ENCODE measurements at regions not wholly inside any gene's neighbourhood (a gene's known extent, or its start where the extent isn't known, plus 50 kb on each side); places are given as distances from the start of the nearest gene placed in this dataset.
"Not testable (repeated sequence)": the region's sequence is repeated elsewhere in the genome, so short reads cannot be mapped to it uniquely, and the experiment has no call there.

DNA sequence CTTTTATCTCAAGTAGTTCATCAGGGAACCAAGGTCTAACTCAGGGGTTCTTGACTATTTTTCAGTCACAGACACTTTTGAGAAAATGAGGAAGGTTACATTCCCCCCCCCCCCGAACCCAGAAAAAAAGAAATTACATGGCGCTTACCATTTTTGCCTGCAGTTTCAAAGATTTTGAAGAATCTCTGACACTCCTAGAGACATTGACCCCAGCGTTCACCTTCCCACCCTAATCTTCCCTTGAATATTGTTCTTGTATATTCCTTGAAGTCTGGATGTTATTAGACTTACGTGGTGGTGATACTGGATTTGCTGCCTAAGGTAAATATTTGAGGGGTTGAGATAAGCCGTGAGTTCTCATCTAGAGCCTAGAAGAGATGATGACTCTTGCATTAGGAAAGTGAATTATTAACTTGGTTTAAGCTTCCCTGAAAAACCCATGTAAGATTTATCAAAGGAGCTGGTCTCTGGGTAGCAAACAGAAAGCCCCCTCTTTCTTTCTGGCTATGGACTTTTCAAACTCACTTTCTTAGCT is 245.7 kb upstream of the FOXK1 start:
- Histone ChIP-seq H3K27ac (no peak overlapping the region), H3K4me3 (no peak overlapping the region)

DNA sequence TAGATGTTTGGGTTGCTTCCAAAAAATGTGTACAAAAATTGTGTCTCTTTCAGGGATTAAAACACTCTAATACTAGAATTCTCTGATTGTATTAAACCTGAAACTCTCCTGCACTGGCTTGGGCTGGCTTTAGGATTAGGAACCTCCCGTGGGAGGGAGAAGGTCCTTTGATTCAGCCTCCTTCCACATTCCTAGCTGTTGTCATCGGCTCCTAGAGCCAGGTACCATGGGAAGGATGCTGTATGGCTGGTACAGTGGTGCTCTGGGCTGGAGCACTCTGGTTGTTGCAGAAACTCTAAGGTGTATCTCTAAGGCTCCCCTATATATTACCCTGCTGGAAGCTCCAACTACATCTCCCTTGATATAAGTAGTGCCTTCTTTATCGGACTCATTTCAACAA is 245.2 kb upstream of the FOXK1 start:
- Histone ChIP-seq H3K27ac (no peak overlapping the region), H3K4me3 (no peak overlapping the region)

DNA sequence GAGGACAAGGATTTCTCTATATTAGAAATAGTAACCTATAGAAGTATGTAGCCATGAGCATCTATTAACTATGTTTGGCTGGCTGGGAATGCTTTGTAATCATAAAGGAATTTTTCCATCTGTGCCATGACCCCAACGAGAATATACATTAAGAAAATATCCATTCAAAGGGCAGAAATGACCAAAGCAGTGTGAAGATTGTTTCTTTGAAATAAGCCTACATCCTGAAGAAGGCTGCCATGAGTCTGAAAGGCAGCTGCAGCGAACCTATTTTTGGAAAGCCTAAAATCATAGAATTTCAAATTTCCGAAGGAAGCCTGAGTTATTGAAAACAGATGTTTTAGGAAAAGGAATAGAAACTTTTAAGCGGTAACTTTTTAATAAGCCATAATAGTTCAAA is 244.2 kb upstream of the FOXK1 start:
- H3K4me3 ChIP-seq = no peak overlapping the region
- H3K27ac ChIP-seq = no peak overlapping the region

DNA sequence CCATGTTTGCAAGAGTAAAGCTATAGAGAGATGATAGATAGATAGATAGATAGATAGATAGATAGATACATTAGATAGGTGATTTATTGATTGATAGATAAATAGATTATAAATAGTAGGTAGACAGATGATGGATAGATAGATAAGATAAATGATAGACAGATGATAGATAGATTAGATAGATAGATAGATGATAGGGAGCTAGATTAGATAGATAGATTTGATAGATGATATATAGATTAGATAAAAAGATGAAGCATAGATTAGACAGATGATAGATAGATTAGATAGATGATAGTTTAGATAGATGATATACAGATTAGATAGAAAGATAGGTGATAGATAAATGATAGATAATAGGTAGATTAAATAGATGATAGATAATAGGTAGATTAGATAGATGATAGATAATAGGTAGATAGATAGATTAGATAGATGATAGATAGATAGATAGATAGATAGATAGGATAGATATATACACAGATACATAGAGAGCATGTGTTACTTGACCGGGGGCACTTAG is 243.3 kb upstream of the FOXK1 start:
- Histone ChIP-seq H3K4me3 (no peak overlapping the region), H3K27ac (no peak overlapping the region)

DNA sequence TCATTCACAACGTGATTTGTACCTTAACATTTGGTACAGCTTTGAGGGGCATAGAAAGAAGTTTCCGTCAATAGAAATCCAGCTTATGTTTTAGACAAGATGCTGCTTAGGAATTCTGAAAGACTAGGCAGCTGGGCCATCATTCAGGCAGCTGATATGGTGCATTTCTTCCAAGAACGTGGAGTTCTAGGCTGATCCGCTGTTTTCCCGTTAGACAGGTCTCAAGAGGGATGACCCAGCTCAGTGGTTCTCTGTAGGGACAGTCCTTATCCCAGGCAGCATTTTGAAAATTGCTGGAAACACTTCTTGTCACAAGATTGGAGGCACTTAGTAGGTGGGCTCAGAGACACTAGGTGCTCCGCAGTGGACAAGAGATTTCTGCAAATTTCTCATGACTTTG is 242.7 kb upstream of the FOXK1 start:
- H3K4me3 ChIP-seq = no peak overlapping the region
- H3K27ac ChIP-seq = no peak overlapping the region

DNA sequence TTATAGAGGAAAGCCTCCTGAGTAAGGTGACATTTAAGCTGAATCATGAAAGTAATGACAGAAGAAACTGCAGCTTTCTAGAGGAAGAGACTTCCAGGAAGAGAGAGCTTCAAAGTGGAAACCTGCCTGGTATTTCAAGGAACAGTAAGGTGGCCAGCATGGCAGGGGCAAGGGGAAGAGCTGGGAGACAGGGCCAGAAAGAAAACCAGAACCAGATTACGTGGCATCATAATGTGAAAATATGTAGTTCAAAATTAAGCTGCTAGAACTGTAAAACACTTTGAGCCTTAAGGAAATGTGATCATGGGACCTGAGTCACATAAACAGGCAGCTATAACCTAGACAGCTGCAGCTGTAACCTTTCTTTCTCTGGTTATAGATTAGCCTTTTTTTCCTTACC is 238.0 kb upstream of the FOXK1 start:
- no peak overlapping the region for H3K4me3 ChIP-seq

DNA sequence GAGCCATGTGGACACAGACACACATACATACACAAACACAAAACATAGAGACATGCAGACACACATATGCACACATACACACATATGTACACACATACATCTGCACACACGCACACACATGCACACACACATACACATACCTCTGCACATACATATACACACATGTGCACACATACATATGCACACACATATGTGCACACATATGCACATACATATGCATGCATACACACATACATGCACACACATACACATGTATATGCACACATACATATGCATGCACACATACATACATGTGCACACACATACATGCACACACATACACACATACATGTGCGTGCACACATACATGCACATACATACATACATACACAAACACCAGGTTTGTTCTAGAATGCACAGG is 236.3 kb upstream of the FOXK1 start:
- no peak overlapping the region for H3K4me3 ChIP-seq
- no peak overlapping the region for H3K27ac ChIP-seq

More for the DNA sequence above, 238.0 kb upstream of the FOXK1 start:
- no peak overlapping the region for H3K27ac ChIP-seq

DNA sequence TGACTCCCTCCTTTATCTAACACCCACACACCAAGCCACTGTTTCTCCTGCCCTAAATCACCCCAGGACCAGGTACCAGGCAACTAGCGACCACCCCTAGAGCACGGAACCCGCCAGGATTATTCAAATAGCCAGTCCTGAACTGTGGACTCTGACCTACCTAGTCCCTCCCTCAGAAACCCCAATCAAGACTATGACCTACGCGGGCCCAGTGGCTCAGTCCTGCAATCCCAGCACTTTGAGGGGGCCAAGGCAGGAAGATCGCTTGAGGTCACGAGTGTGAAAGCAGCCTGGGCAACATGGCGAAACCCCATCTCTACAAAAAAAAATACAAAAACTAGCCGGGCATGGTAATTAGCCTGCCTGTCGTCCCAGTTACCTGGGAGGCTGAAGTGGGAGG is 232.8 kb upstream of the FOXK1 start:
- no peak overlapping the region for H3K27ac ChIP-seq
- no peak overlapping the region for H3K4me3 ChIP-seq

DNA sequence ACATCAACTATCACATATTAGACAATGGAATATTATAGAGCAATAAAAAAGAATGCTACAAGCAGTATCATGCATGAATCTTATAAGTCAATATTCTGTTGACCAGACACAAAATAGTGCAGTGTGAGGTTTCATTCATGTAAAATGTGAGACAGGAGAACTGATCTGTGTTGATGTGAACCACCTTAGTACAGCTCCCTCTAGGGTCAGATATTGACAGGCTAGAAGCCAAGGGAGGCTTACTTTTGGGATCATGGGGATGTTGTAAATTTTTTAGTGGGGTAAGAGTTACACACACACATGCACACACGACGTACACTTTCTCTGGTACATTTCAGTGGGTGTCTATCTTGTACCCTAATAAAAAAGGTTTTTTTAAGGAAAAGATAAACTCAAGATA is 231.6 kb upstream of the FOXK1 start:
- H3K27ac ChIP-seq = no peak overlapping the region

DNA sequence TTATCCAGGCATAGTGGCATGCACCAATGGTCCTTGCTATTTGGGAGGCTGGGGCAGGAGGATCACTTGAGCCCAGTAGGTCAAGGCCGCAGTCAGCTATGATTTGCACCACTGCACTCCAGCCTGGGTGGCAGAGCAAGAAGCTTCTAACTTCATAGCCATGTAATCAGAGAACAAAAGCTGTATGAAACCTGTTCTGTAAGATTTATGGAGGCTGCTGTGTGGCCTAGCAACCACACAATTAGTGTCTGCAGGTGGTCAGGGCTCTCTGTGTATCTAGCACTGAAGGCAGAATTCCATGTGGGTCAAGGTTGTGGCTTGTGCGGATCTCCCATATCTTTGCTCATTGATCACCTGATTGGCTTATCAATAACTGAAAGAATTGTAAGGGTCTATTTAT is 221.5 kb upstream of the FOXK1 start:
- no peak overlapping the region for H3K27ac ChIP-seq
- H3K4me3 ChIP-seq = no peak overlapping the region

More for the DNA sequence above, 231.6 kb upstream of the FOXK1 start:
- no peak overlapping the region for H3K4me3 ChIP-seq

DNA sequence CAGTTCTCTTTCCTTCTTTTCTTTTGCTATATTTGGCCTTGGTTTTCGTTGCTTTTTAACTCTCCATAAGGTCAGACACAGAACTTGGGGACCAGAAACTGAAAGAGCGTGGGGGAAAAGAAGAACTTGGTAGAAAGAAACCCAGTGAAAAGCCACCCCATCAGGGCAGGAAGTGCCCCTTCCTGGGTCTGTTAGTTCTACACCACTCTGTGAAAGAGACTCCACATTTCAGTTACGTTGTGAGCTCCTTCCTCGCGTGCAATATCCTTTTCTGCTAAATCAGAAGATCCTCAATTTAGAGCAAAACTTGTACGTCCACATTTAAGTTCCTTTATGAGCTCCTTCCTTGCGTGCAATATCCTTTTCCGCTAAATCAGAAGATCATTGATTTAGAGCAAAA is 220.6 kb upstream of the FOXK1 start:
- Histone ChIP-seq H3K27ac (no peak overlapping the region), H3K4me3 (no peak overlapping the region)

DNA sequence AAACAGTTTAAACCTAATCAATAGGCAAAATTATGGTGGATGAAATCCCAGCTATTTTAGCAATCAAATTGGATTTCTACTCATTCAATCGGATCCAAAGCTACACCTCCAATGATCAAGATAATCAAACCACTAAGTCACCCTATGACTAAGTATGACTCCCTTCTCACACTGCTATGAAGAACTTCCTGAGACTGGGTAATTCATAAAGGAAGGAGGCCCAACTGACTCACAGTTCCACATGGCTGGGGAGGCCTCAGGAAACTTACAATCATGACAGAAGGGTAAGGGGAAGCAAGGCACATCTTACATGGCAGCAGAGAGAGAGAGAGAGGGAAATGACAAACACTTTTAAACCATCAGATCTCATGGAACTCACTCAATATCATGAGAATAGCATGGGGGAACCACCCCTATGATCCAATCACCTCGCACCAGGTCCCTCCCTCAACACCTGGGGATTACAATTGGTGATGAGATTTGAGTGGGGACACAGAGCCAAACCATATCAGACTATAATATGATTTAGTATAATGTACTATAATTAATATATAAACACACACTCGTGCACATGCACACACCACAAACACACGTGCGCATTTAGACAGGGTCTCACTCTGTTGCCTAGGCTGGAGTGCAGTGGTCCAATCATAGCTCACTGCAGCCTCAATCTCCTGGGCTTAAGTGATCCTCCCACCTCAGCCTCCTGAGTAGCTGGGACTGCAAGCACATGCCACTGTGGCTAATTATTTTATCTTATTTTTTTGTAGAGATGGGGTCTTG is 213.6 kb upstream of the FOXK1 start:
- Histone ChIP-seq H3K27ac (no peak overlapping the region), H3K4me3 (no peak overlapping the region)

DNA sequence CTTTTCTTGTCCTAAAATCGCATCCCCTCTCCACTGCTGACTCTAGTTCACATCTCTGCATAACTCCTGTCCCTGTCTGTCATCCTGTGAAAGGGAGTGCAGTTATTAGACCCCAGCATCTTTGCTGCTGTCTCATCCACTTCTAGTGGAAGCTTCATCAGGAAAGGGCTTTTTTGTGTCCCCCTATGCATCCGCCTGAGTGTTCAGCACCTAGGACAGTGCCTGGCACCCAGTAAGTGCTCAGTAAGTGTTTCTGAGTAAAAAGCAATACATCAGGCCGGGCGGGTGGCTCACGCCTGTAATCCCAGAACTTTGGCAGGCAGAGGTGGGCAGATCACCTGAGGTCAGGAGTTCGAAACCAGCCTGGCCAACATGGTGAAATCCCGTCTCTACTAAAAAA is 211.8 kb upstream of the FOXK1 start:
- no peak overlapping the region for H3K4me3 ChIP-seq
- no peak overlapping the region for H3K27ac ChIP-seq

DNA sequence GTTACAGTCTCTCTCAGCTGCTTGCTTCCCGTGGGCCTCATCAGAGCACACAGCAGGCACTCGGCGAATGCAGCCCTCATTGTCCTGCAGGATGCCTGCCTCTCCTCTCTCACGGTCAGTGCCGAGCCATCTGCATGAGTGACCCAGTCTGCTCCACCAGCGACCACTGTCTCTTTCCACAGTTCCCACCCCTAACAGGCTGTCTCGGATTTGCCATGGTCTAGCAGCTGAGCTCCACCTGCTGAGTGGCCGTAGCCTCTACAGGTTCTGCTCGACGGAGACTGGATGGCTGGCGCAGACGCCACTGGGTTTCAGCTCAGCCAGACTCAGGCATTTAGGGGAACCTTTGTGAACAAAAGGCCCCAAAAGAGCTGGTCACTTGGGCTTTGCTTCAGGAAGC is 209.4 kb upstream of the FOXK1 start:
- no peak overlapping the region for H3K27ac ChIP-seq

DNA sequence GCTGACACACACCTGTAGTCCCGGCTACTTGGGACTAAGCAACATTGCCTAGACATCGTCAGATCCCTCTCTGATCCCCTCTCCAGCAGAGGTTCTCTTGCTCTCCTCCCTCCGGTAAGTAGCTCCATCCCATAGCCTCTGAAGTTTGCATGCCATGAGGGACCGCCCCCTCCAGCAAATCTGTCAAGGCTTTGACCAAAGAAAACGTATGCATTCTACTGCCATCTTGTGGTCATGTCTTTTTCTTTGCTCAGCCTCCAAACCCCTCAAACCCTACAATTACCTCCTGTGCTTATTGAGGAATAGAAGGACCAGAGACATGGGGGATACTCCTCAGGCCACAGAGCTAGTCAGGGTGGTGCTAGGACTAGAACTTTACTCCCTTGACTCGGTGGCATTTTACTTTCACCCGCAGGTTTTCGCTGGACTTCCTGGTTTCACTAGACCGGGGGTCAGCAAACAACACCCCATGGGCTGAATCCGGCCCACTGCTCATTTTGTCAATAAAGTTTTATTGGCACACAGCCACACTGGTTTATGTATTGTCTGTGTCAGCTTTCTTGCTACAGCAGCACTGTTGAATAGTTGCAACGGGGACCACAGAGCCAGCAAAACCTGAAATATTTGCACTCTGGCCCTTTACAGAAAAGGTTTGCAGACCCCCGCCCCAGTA is 202.6 kb upstream of the FOXK1 start:
- H3K27ac ChIP-seq = no peak overlapping the region
- no peak overlapping the region for H3K4me3 ChIP-seq

More for the DNA sequence above, 209.4 kb upstream of the FOXK1 start:
- H3K4me3 ChIP-seq = no peak overlapping the region

DNA sequence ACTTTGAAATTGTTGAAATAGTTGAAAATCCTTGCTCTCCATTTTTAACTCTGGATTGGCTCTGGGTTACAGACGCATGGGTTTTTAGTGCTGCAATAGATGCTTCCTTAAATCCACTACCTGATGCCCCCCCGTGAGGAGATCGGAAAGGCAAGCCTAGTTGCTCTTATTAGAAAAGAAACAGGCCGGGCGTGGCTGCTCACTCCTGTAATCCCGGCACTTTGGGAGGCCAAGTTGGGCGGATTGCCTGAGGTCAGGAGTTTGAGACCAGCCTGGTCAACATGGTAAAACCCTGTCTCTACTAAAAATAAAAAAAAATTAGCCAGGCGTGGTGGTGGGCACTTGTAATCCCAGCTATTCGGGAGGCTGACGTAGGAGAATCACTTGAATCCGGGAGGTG is 202.0 kb upstream of the FOXK1 start:
- H3K4me3 ChIP-seq, H3K27ac ChIP-seq: not testable (repeated sequence)

DNA sequence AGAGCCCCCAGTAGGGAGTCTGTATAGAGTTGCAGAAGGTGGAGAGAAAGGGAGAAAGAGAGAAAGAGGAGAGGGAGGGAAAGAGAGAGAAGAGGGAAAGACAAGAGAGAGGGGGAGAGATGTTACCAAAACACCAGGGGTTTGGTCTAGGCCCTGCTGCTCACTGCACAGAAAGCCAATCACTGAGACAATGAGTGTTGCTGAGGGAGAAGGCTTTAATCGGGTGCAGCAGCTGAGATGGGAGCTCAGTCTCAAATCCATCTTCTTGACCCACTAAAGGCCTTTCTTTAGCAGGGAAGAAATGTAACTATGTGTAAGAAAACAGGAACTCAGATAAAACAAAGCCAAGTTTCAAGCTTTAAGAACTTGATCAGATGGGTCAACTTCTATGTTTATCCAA is 198.2 kb upstream of the FOXK1 start:
- H3K27ac ChIP-seq = no peak overlapping the region

DNA sequence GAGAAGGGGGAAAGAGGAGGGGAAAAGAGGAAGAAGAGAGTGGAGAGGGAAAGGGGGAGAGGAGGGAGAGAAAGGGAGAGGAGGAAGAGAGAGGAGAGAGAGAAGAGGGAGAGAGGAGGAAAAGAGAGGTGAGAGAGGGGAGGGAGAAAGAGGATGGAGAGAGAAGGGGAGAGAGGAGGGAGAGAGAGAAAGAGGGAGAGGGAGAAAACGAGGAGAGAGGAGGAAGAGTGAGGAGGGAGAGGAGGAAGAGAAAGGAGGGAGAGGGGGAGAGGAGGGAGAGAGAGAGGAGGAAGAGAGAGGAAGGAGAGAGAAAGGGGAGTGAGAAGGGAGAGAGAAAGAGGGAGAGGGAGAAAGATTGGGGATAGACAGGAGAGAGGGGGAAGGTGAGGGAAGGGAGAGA is 197.6 kb upstream of the FOXK1 start:
- H3K4me3 ChIP-seq = no peak overlapping the region

More for the DNA sequence above, 198.2 kb upstream of the FOXK1 start:
- H3K4me3 ChIP-seq = no peak overlapping the region

DNA sequence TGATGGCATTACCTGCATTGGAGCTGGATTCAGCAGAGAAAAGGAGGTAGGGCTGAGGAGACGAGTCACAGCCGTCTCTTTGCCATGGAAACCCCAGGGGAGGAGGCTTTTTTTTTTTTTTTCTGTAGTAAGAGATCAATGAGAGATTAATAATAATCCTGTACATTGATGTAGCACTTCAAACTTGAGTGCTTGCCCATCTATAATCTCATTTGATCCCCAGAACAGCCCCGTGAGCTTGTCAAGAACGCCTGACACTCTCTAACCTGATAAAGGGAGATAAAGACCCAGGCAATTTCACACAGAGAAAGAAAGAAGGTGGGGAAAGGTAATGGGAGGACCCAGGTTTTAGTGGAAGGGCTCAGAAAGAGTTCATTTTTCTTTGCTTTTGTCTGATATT is 195.2 kb upstream of the FOXK1 start:
- H3K4me3 ChIP-seq = no peak overlapping the region
- no peak overlapping the region for H3K27ac ChIP-seq

More for the DNA sequence above, 197.6 kb upstream of the FOXK1 start:
- H3K27ac ChIP-seq = no peak overlapping the region

DNA sequence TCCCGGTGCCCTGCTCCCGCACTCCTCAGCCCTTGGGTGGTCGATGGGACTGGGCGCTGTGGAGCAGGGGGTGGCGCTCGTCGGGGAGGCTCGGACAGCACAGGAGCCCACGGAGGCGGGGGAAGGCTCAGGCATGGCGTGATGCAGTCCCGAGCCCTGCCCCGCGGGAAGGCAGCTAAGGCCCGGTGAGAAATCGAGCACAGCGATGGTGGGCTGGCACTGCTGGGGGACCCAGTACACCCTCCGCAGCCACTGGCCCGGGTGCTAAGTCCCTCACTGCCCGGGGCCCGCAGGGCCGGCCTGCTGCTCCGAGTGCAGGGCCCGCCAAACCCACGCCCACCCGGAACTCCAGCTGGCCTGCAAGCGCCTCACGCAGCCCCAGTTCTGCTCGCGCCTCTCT is 185.2 kb upstream of the FOXK1 start:
- not testable (repeated sequence) for H3K27ac ChIP-seq, H3K4me3 ChIP-seq

DNA sequence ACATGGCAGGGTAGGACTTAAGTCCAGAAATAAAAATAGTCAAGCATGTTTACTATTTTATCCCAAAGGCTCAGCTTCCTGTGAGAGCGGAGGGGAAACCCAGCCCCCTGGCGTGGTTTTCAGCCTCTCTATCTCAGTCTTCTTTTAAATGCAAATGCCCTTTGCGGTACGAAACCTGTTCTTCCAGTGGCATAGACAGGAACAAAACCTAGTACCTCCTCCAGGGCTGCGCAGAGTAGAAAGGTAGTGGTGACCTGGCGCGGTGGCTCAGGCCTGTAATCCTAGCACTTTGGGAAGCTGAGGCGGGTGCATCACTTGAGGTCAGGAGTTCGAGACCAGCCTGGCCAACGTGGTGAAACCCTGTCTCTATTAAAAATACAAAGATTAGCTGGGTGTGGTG is 181.3 kb upstream of the FOXK1 start:
- no peak overlapping the region for H3K27ac ChIP-seq
- no peak overlapping the region for H3K4me3 ChIP-seq

Measured in skin epidermis (tissue), 12 donors.